HCT116 (cell line): ENCODE measurements at regions not wholly inside any gene's neighbourhood (a gene's known extent, or its start where the extent isn't known, plus 50 kb on each side); places are given as distances from the start of the nearest gene placed in this dataset.

Source experiments
- ATAC-seq: fragments of 200-7000 bp; cut with Tn5 transposase; 2 replicates; pipeline ENCODE4 v1.9.1; 2020; ENCODE audit warnings: mild to moderate bottlenecking, moderate library complexity
- BruUV-seq: library from RNA; stranded (reverse); fragments of 400-500 nt; replicated peaks from 2 replicates; lab custom pipeline; 2021; lab: Mats Ljungman, UMichigan
- CTCF ChIA-PET: fragments of 300-600 bp; sonication (Branson Sonifier 250); formaldehyde crosslinking; loops from one replicate; lab custom pipeline; 2021; ENCODE audit warnings: antibody characterized with exemption; lab: Charles Lee
- POLR2A ChIA-PET: fragments of 300-600, 350-600 bp; sonication (Branson Sonifier 250); formaldehyde crosslinking; loops from one replicate; lab custom pipeline; 2021; ENCODE audit warnings: antibody characterized with exemption; lab: Charles Lee
- RAD21 ChIA-PET, 2 experiments: fragments of 300-600 bp; sonication (Branson Sonifier 250); formaldehyde crosslinking; loops; one replicate each; lab custom pipeline; 2023; ENCODE audit warnings: low total read pairs in 2 of 2; ENCODE audit not compliant: uncharacterized antibody in 2 of 2, unreplicated experiment in 2 of 2, low non-redundant PET in 1 of 2; lab: Charles Lee
- DNase-seq: peaks from one replicate; pipeline ENCODE4 v3.0.0-alpha.2; 2010; ENCODE audit warnings: low read depth, low spot score
- H2AFZ ChIP-seq: fragments of 200-600 bp; shearing (Covaris generic), sonication (generic); 2 replicates; pipeline ENCODE4 v1.6.1; 2017; ENCODE audit warnings: low read depth, mixed run types, mixed read lengths, antibody characterized with exemption, low read length; ENCODE audit not compliant: poor library complexity, severe bottlenecking
- H3K27ac ChIP-seq: 2 replicates; pipeline ENCODE4 v1.5.1; 2012; ENCODE audit warnings: low read depth, low read length
- H3K27me3 ChIP-seq: fragments of 200-600 bp; sonication (generic); 2 replicates; pipeline ENCODE4 v1.6.1; 2016; ENCODE audit warnings: mixed run types, low read length, mixed read lengths; ENCODE audit not compliant: insufficient read depth
- H3K36me3 ChIP-seq, 2 experiments: fragments of 200-500 bp in 1 of 2; fragments of 200-600 bp in 1 of 2; sonication (Bioruptor generic) in 1 of 2; sonication (generic) in 1 of 2; 2 replicates each; pipeline versions ENCODE4 v1.5.1 to v1.6.1; 2014 to 2016; ENCODE audit warnings: low read length in 2 of 2, inconsistent platforms in 1 of 2, mixed read lengths in 1 of 2, mixed run types in 1 of 2; ENCODE audit not compliant: insufficient read depth in 2 of 2, control insufficient read depth in 1 of 2
- H3K4me1 ChIP-seq, 2 experiments: fragments of 200-600 bp in 1 of 2; sonication (generic) in 1 of 2; 2 replicates each; pipeline versions ENCODE4 v1.5.1 to v1.6.1; 2012 to 2017; ENCODE audit warnings: low read length in 2 of 2, inconsistent platforms in 1 of 2, mild to moderate bottlenecking in 1 of 2, mixed read lengths in 1 of 2, mixed run types in 1 of 2, moderate library complexity in 1 of 2; ENCODE audit not compliant: insufficient read depth in 2 of 2, control insufficient read depth in 1 of 2
- H3K4me2 ChIP-seq: fragments of 200-600 bp; sonication (generic); 2 replicates; pipeline ENCODE4 v1.6.1; 2017; ENCODE audit warnings: mixed run types, low read length, mixed read lengths
- H3K4me3 ChIP-seq, 2 experiments: fragments of 200-600 bp in 1 of 2; sonication (generic) in 1 of 2; replicated peaks in 1 of 2; 2 replicates each; pipeline ENCODE4 v1.5.1; 2011 to 2016; ENCODE audit warnings: low read length in 2 of 2, control low read depth in 1 of 2, low read depth in 1 of 2, mild to moderate bottlenecking in 1 of 2, mixed read lengths in 1 of 2, mixed run types in 1 of 2
- H3K79me2 ChIP-seq: fragments of 200-600 bp; sonication (generic); 2 replicates; pipeline ENCODE4 v1.6.1; 2017; ENCODE audit warnings: mild to moderate bottlenecking, mixed run types, low read length, moderate library complexity, mixed read lengths; ENCODE audit not compliant: insufficient read depth
- H3K9ac ChIP-seq: fragments of 200-600 bp; sonication (generic); 2 replicates; pipeline ENCODE4 v1.6.1; 2016; ENCODE audit warnings: low read length, mixed read lengths
- H3K9me2 ChIP-seq: fragments of 200-600 bp; sonication (generic), shearing (Covaris generic); 2 replicates; pipeline ENCODE4 v1.6.1; 2017; ENCODE audit warnings: mixed run types, mild to moderate bottlenecking, moderate library complexity; ENCODE audit not compliant: insufficient read depth
- H3K9me3 ChIP-seq, 2 experiments: fragments of 200-500 bp in 1 of 2; fragments of 200-600 bp in 1 of 2; sonication (Bioruptor generic) in 1 of 2; sonication (generic) in 1 of 2; 2 replicates each; pipeline ENCODE4 v1.6.1; 2014 to 2017; ENCODE audit warnings: low read length in 2 of 2, mixed read lengths in 2 of 2, inconsistent platforms in 1 of 2, low read depth in 1 of 2, mild to moderate bottlenecking in 1 of 2, mixed run types in 1 of 2, moderate library complexity in 1 of 2; ENCODE audit not compliant: control insufficient read depth in 1 of 2, insufficient read depth in 1 of 2
- H4K20me1 ChIP-seq: fragments of 200-600 bp; sonication (generic), shearing (Covaris generic); 2 replicates; pipeline ENCODE4 v1.6.1; 2017; ENCODE audit warnings: mixed run types, mild to moderate bottlenecking, moderate library complexity; ENCODE audit not compliant: insufficient read depth
- CEBPB ChIP-seq: IDR thresholded peaks from 2 replicates; pipeline ENCODE4 v1.6.1; 2012; ENCODE audit warnings: low read depth
- EGR1 ChIP-seq: IDR thresholded peaks from 2 replicates; pipeline ENCODE4 v1.6.1; 2012; ENCODE audit warnings: low read depth
- ELF1 ChIP-seq: IDR thresholded peaks from 2 replicates; pipeline ENCODE4 v1.6.1; 2012; ENCODE audit warnings: low read depth, borderline replicate concordance
- EZH2phosphoT487 ChIP-seq: fragments of 200-600 bp; IDR thresholded peaks from 2 replicates; pipeline ENCODE4 v1.6.1; 2018; ENCODE audit warnings: antibody characterized with exemption, borderline replicate concordance
- POLR2AphosphoS5 ChIP-seq: IDR thresholded peaks from 2 replicates; pipeline ENCODE4 v1.6.1; 2011; ENCODE audit warnings: mild to moderate bottlenecking, low read depth, low read length, moderate library complexity
- SRF ChIP-seq: IDR thresholded peaks from 2 replicates; pipeline ENCODE4 v1.6.1; 2012; ENCODE audit warnings: low read depth
- TCF7L2 ChIP-seq: IDR thresholded peaks from 2 replicates; pipeline ENCODE4 v1.7.0; 2011; ENCODE audit warnings: borderline replicate concordance, inconsistent platforms; ENCODE audit not compliant: insufficient read depth, insufficient read length; ENCODE audit errors: extremely low read depth
- YY1 ChIP-seq: IDR thresholded peaks from 2 replicates; pipeline ENCODE4 v1.6.1; 2011; ENCODE audit warnings: low read length, low read depth, moderate library complexity, mild to moderate bottlenecking; ENCODE audit not compliant: insufficient replicate concordance; ENCODE audit errors: extremely low read depth
- ZFX ChIP-seq: fragments of 450-650 bp; IDR thresholded peaks from 2 replicates; pipeline ENCODE4 v1.6.1; 2017
- ZNF274 ChIP-seq: fragments of 200-500 bp; sonication (Bioruptor generic); IDR thresholded peaks from 2 replicates; pipeline ENCODE4 v1.6.1; 2014; ENCODE audit warnings: mild to moderate bottlenecking, low read depth, low read length, inconsistent platforms
- intact Hi-C: fragments of 100-400 bp; cut with micrococcal nuclease; formaldehyde crosslinking; loops from 2 replicates; pipeline ENCODE4 v1.10.0; 2022
- TF ChIP-seq, protein P1 (sequence below): IDR thresholded peaks from 2 replicates; pipeline ENCODE4 v1.6.1; 2011; ENCODE audit warnings: mild to moderate bottlenecking, low read length, moderate library complexity; ENCODE audit not compliant: insufficient replicate concordance; ENCODE audit errors: extremely low read depth
- TF ChIP-seq, protein P2 (sequence below), 3 experiments: fragments of 200-600 bp in 1 of 3; sonication (generic) in 1 of 3; IDR thresholded peaks in 2 of 3; conservative IDR thresholded peaks in 1 of 3; 2 replicates each; pipeline ENCODE4 v1.5.1; 2012 to 2017; ENCODE audit warnings: low read depth in 2 of 3, low read length in 2 of 3, antibody characterized with exemption in 1 of 3, borderline replicate concordance in 1 of 3, control low read depth in 1 of 3, mild to moderate bottlenecking in 1 of 3, mixed read lengths in 1 of 3, mixed run types in 1 of 3, moderate library complexity in 1 of 3; ENCODE audit not compliant: insufficient read depth in 1 of 3
- TF ChIP-seq, protein P3 (sequence below): IDR thresholded peaks from 2 replicates; pipeline ENCODE4 v1.6.1; 2012; ENCODE audit warnings: low read depth
- TF ChIP-seq, protein P4 (sequence below): IDR thresholded peaks from 2 replicates; pipeline ENCODE4 v1.6.1; 2012

DNA sequence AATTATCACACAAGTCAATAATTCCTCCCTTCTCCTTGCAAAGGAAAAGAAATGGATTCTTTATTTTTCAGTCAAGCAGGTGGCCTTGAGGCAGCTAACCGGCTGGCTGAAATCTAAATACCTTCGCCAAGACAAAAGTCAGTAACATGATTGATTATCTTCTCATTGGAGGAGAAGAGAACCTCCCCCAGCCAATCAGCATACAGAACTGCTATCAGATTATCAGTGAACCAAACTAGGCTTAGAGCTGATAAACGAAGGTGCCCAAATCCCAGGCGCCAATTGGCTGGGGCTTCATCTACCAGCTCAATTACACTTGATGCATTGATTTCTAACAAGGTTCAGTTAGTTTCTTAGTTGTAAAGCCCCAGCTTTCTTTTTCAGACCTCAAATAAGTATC lies 152.4 kb upstream of the NOCT start:
- no peaks in the 10 kb centered on the region for H3K79me2 ChIP-seq
- intact Hi-C loops: no loop called here
- no peaks in the 10 kb centered on the region for H3K9me2 ChIP-seq
- H3K4me1 ChIP-seq: peaks cover 0 to 10% of the 10 kb centered on the region in 2 experiments; a peak in 2 of 4 replicates
- H2AFZ ChIP-seq: no peak overlapping the region
- no peaks in the 10 kb centered on the region for H3K36me3 ChIP-seq
- no peak overlapping the region for H3K9ac ChIP-seq
- POLR2A ChIA-PET: no interaction called here
- BruUV-seq: no TSS peak
- H3K27me3 ChIP-seq: no peaks in the 10 kb centered on the region
- RAD21 ChIA-PET: no interaction called here
- TF ChIP-seq ZNF274 (no peak), CEBPB (no peak), TCF7L2 (no peak), ZFX (no peak), ELF1 (no peak), YY1 (no peak), EGR1 (no peak), POLR2AphosphoS5 (no peak), SRF (no peak), EZH2phosphoT487 (no peak)
- TF ChIP-seq, protein P1, sequence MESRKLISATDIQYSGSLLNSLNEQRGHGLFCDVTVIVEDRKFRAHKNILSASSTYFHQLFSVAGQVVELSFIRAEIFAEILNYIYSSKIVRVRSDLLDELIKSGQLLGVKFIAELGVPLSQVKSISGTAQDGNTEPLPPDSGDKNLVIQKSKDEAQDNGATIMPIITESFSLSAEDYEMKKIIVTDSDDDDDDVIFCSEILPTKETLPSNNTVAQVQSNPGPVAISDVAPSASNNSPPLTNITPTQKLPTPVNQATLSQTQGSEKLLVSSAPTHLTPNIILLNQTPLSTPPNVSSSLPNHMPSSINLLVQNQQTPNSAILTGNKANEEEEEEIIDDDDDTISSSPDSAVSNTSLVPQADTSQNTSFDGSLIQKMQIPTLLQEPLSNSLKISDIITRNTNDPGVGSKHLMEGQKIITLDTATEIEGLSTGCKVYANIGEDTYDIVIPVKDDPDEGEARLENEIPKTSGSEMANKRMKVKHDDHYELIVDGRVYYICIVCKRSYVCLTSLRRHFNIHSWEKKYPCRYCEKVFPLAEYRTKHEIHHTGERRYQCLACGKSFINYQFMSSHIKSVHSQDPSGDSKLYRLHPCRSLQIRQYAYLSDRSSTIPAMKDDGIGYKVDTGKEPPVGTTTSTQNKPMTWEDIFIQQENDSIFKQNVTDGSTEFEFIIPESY: no peak
- TF ChIP-seq, protein P2, sequence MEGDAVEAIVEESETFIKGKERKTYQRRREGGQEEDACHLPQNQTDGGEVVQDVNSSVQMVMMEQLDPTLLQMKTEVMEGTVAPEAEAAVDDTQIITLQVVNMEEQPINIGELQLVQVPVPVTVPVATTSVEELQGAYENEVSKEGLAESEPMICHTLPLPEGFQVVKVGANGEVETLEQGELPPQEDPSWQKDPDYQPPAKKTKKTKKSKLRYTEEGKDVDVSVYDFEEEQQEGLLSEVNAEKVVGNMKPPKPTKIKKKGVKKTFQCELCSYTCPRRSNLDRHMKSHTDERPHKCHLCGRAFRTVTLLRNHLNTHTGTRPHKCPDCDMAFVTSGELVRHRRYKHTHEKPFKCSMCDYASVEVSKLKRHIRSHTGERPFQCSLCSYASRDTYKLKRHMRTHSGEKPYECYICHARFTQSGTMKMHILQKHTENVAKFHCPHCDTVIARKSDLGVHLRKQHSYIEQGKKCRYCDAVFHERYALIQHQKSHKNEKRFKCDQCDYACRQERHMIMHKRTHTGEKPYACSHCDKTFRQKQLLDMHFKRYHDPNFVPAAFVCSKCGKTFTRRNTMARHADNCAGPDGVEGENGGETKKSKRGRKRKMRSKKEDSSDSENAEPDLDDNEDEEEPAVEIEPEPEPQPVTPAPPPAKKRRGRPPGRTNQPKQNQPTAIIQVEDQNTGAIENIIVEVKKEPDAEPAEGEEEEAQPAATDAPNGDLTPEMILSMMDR (IDR thresholded peaks at IDR 0.05 in 2 of 3, conservative IDR thresholded peaks at IDR 0.05 in 1 of 3; ENCODE audit: borderline replicate concordance in 1 of 3, insufficient read depth in 1 of 3, low read depth in 2 of 3, low read length in 2 of 3): no peak
- TF ChIP-seq, protein P3, sequence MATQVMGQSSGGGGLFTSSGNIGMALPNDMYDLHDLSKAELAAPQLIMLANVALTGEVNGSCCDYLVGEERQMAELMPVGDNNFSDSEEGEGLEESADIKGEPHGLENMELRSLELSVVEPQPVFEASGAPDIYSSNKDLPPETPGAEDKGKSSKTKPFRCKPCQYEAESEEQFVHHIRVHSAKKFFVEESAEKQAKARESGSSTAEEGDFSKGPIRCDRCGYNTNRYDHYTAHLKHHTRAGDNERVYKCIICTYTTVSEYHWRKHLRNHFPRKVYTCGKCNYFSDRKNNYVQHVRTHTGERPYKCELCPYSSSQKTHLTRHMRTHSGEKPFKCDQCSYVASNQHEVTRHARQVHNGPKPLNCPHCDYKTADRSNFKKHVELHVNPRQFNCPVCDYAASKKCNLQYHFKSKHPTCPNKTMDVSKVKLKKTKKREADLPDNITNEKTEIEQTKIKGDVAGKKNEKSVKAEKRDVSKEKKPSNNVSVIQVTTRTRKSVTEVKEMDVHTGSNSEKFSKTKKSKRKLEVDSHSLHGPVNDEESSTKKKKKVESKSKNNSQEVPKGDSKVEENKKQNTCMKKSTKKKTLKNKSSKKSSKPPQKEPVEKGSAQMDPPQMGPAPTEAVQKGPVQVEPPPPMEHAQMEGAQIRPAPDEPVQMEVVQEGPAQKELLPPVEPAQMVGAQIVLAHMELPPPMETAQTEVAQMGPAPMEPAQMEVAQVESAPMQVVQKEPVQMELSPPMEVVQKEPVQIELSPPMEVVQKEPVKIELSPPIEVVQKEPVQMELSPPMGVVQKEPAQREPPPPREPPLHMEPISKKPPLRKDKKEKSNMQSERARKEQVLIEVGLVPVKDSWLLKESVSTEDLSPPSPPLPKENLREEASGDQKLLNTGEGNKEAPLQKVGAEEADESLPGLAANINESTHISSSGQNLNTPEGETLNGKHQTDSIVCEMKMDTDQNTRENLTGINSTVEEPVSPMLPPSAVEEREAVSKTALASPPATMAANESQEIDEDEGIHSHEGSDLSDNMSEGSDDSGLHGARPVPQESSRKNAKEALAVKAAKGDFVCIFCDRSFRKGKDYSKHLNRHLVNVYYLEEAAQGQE: no peak
- TF ChIP-seq, protein P4, sequence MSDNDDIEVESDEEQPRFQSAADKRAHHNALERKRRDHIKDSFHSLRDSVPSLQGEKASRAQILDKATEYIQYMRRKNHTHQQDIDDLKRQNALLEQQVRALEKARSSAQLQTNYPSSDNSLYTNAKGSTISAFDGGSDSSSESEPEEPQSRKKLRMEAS: no peak
- DNase-seq (no peak), ATAC-seq (no peak)
- no peak overlapping the region for H3K4me3 ChIP-seq
- H4K20me1 ChIP-seq: no peaks in the 10 kb centered on the region
- H3K4me2 ChIP-seq: no peak overlapping the region
- CTCF ChIA-PET: interaction anchor here (1.3 kb wide), 1 partner anchor 8 kb away, joined by 4 read pairs; no protein-coding TSS in a partner anchor
- no peak overlapping the region for H3K27ac ChIP-seq
- no peaks in the 10 kb centered on the region for H3K9me3 ChIP-seq
